OCI-M2 (cell line): ENCODE measurements at regions not wholly inside any gene's neighbourhood (a gene's known extent, or its start where the extent isn't known, plus 50 kb on each side); places are given as distances from the start of the nearest gene placed in this dataset.
"Not testable (repeated sequence)": the region's sequence is repeated elsewhere in the genome, so short reads cannot be mapped to it uniquely, and the experiment has no call there.

Experiments used
- DNase-seq: peaks from one replicate; lab custom pipeline; 2025; ENCODE audit not compliant: unreplicated experiment; lab: John Stamatoyannopoulos, UW

GRCh38 chr5:10921160-10921559 is 160.1 kb upstream of the DAP start:
- no peak for DNase-seq

GRCh38 chr5:10920400-10920799 is 159.4 kb upstream of the DAP start:
- no peak for DNase-seq

- no peak for DNase-seq
Measured at GRCh38 chr5:10914741-10915480, 153.9 kb upstream of the DAP start.

GRCh38 chr5:10913841-10914240 is 152.8 kb upstream of the DAP start:
- DNase-seq: no peak

- no peak for DNase-seq
Measured at GRCh38 chr5:10913181-10913810, 152.3 kb upstream of the DAP start.

- no peak for DNase-seq
Measured at GRCh38 chr5:10912435-10912834, 151.4 kb upstream of the DAP start.

- no peak for DNase-seq
Measured at GRCh38 chr5:10910261-10910660, 149.2 kb upstream of the DAP start.

GRCh38 chr5:10904862-10905432 is 143.9 kb upstream of the DAP start:
- no peak for DNase-seq

- no peak for DNase-seq
Measured at GRCh38 chr5:10903786-10904560, 142.9 kb upstream of the DAP start.

GRCh38 chr5:10902145-10902544 is 141.1 kb upstream of the DAP start:
- DNase-seq: no peak

- DNase-seq: no peak
Measured at GRCh38 chr5:10898514-10898913, 137.5 kb upstream of the DAP start.

- no peak for DNase-seq
Measured at GRCh38 chr5:10896016-10896415, 135.0 kb upstream of the DAP start.

- DNase-seq: no peak
Measured at GRCh38 chr5:10894445-10895054, 133.5 kb upstream of the DAP start.

GRCh38 chr5:10892911-10893215 is 131.8 kb upstream of the DAP start:
- DNase-seq: no peak

- DNase-seq: no peak
Measured at GRCh38 chr5:10892147-10892910, 131.3 kb upstream of the DAP start.

GRCh38 chr5:10891193-10891592 is 130.2 kb upstream of the DAP start:
- no peak for DNase-seq

GRCh38 chr5:10886497-10886896 is 125.5 kb upstream of the DAP start:
- no peak for DNase-seq

- no peak for DNase-seq
Measured at GRCh38 chr5:10885026-10885425, 124.0 kb upstream of the DAP start.

- not testable (repeated sequence) for DNase-seq
Measured at GRCh38 chr5:10883945-10884344, 122.9 kb upstream of the DAP start.

- no peak for DNase-seq
Measured at GRCh38 chr5:10880934-10881333, 119.9 kb upstream of the DAP start.

GRCh38 chr5:10876996-10877395 is 116.0 kb upstream of the DAP start:
- not testable (repeated sequence) for DNase-seq
